Stomach (tissue), 4 donors: ENCODE measurements at regions not wholly inside any gene's neighbourhood (a gene's known extent, or its start where the extent isn't known, plus 50 kb on each side); places are given as distances from the start of the nearest gene placed in this dataset.

ENCODE experiments used
- CTCF ChIP-seq, 7 experiments: fragments of 450-650 bp in 4 of 7; fragments of 200-600 bp in 3 of 7; sonication (generic) in 3 of 7; IDR thresholded peaks; one replicate each; pipeline ENCODE4 v1.5.1; 2016 to 2019; ENCODE audit warnings: antibody characterized with exemption in 7 of 7, control low read depth in 2 of 7, mild to moderate bottlenecking in 1 of 7
- POLR2A ChIP-seq, 4 donors: fragments of 450-650 bp; IDR thresholded peaks; one replicate each; pipeline ENCODE4 v1.6.1; 2016; ENCODE audit warnings: antibody characterized with exemption in 4 of 4, control low read depth in 2 of 4, mild to moderate bottlenecking in 1 of 4, moderate library complexity in 1 of 4
- POLR2AphosphoS5 ChIP-seq, 3 donors: sonication (generic); formaldehyde crosslinking; IDR thresholded peaks; one replicate each; pipeline ENCODE4 v1.6.1; 2016; ENCODE audit warnings: antibody characterized with exemption in 3 of 3

- TF ChIP-seq CTCF (IDR thresholded peaks at IDR 0.05): no peak
- no peak for TF ChIP-seq POLR2A (IDR thresholded peaks at IDR 0.05)
- TF ChIP-seq POLR2AphosphoS5 (IDR thresholded peaks at IDR 0.05): no peak
Measured at GRCh38 chr7:49088017-49088416, 163.7 kb downstream of the CDC14C start.
